H1 (cell line): ENCODE measurements at regions not wholly inside any gene's neighbourhood (a gene's known extent, or its start where the extent isn't known, plus 50 kb on each side); places are given as distances from the start of the nearest gene placed in this dataset.

Experiments used
- CTCF ChIA-PET: fragments of 300-600 bp; sonication (Branson Sonifier 250); formaldehyde crosslinking; loops from one replicate; lab custom pipeline; 2021; ENCODE audit not compliant: partially characterized antibody; lab: Charles Lee
- POLR2A ChIA-PET: fragments of 300-600 bp; sonication (Branson Sonifier 250); formaldehyde crosslinking; loops from one replicate; lab custom pipeline; 2021; ENCODE audit warnings: inconsistent platforms; ENCODE audit not compliant: partially characterized antibody; lab: Charles Lee
- DNase-seq, 2 experiments: peaks; one replicate each; pipeline versions ENCODE4 v3.0.0 to v3.0.0-alpha.2; 2010 to 2022; ENCODE audit warnings: low spot score in 2 of 2, low read depth in 1 of 2, mixed read lengths in 1 of 2
- FAIRE-seq: peaks from 2 replicates; lab custom pipeline; 2011; peaks lifted over from hg19 to GRCh38; lab: Jason Lieb, UNC
- H2AFZ ChIP-seq: 2 replicates; pipeline ENCODE4 v1.8.1; 2012; ENCODE audit warnings: low read length, inconsistent platforms
- H2AK5ac ChIP-seq: 2 replicates; pipeline ENCODE4 v1.6.1; 2013; ENCODE audit warnings: low read depth, low read length
- H2BK120ac ChIP-seq: replicated peaks from 2 replicates; pipeline ENCODE3; 2013; ENCODE audit warnings: low read depth, low read length, inconsistent platforms
- H2BK12ac ChIP-seq: 2 replicates; pipeline ENCODE4 v1.6.1; 2013; ENCODE audit warnings: low read depth, low read length
- H2BK15ac ChIP-seq: 2 replicates; pipeline ENCODE4 v1.6.1; 2013; ENCODE audit warnings: low read length
- H2BK20ac ChIP-seq: 2 replicates; pipeline ENCODE4 v1.6.1; 2013; ENCODE audit warnings: low read length
- H2BK5ac ChIP-seq: 2 replicates; pipeline ENCODE4 v1.6.1; 2013; ENCODE audit warnings: low read depth, low read length
- H3K14ac ChIP-seq: 2 replicates; pipeline ENCODE4 v1.6.1; 2013; ENCODE audit warnings: inconsistent platforms; ENCODE audit not compliant: insufficient read length
- H3K18ac ChIP-seq: 2 replicates; pipeline ENCODE4 v1.6.1; 2013; ENCODE audit warnings: low read length; ENCODE audit errors: extremely low read depth
- H3K23ac ChIP-seq: 2 replicates; pipeline ENCODE4 v1.6.1; 2013; ENCODE audit warnings: inconsistent platforms; ENCODE audit not compliant: insufficient read length
- H3K23me2 ChIP-seq: 2 replicates; pipeline ENCODE4 v1.6.1; 2013; ENCODE audit warnings: low read depth, low read length
- H3K27ac ChIP-seq: 2 replicates; pipeline ENCODE4 v1.6.1; 2011; ENCODE audit warnings: low read depth, low read length, inconsistent platforms
- H3K27me3 ChIP-seq, 4 experiments: replicated peaks in 1 of 4; 1 replicate in 1 of 4; 2 replicates in 3 of 4; pipeline versions ENCODE4 v1.6.1 to v1.8.1; 2011 to 2013; ENCODE audit warnings: low read length in 3 of 4, mild to moderate bottlenecking in 3 of 4, inconsistent platforms in 2 of 4, mixed read lengths in 2 of 4, moderate library complexity in 1 of 4; ENCODE audit not compliant: control insufficient read depth in 3 of 4, insufficient read depth in 3 of 4; ENCODE audit errors: extremely low read depth in 1 of 4
- H3K36me3 ChIP-seq, 4 experiments: 2 replicates each; pipeline versions ENCODE4 v1.6.1 to v1.8.1; 2011 to 2013; ENCODE audit warnings: mild to moderate bottlenecking in 4 of 4, low read length in 3 of 4, moderate library complexity in 2 of 4, control low read depth in 1 of 4, inconsistent platforms in 1 of 4; ENCODE audit not compliant: insufficient read depth in 4 of 4, control insufficient read depth in 2 of 4
- H3K4ac ChIP-seq: replicated peaks from 2 replicates; pipeline ENCODE3; 2013; ENCODE audit warnings: low read length, low read depth, mixed read lengths, inconsistent platforms; ENCODE audit not compliant: insufficient read length
- H3K4me1 ChIP-seq, 4 experiments: replicated peaks in 1 of 4; 1 replicate in 1 of 4; 2 replicates in 3 of 4; pipeline versions ENCODE4 v1.6.1 to v1.8.1; 2011 to 2013; ENCODE audit warnings: low read length in 3 of 4, inconsistent platforms in 2 of 4, mixed read lengths in 1 of 4; ENCODE audit not compliant: insufficient read depth in 4 of 4, control insufficient read depth in 3 of 4
- H3K4me2 ChIP-seq, 2 experiments: 2 replicates each; pipeline versions ENCODE4 v1.6.1 to v1.8.1; 2011 to 2013; ENCODE audit warnings: low read depth in 2 of 2, low read length in 2 of 2, control low read depth in 1 of 2, inconsistent platforms in 1 of 2, mild to moderate bottlenecking in 1 of 2; ENCODE audit not compliant: insufficient read depth in 1 of 2
- H3K4me3 ChIP-seq, 4 experiments: fragments of 200-600, 300-600 bp in 1 of 4; sonication (generic), shearing (Covaris generic), sonication (Bioruptor Twin) in 1 of 4; 2 replicates each; pipeline versions ENCODE4 v1.5.1 to v1.8.1; 2011 to 2016; ENCODE audit warnings: low read length in 4 of 4, low read depth in 3 of 4, control low read depth in 2 of 4, inconsistent platforms in 2 of 4, mild to moderate bottlenecking in 2 of 4, mixed read lengths in 1 of 4, moderate library complexity in 1 of 4; ENCODE audit not compliant: insufficient read depth in 2 of 4; ENCODE audit errors: extremely low read depth in 1 of 4
- H3K56ac ChIP-seq: replicated peaks from 2 replicates; pipeline ENCODE3; 2013; ENCODE audit warnings: low read depth, mild to moderate bottlenecking, mixed read lengths, low read length, inconsistent platforms; ENCODE audit not compliant: insufficient read length
- H3K79me1 ChIP-seq: 2 replicates; pipeline ENCODE4 v1.6.1; 2013; ENCODE audit warnings: low read depth, low read length, control low read depth
- H3K79me2 ChIP-seq, 2 experiments: 2 replicates each; pipeline versions ENCODE4 v1.6.1 to v1.8.1; 2012 to 2013; ENCODE audit warnings: low read length in 2 of 2, mild to moderate bottlenecking in 2 of 2, inconsistent platforms in 1 of 2; ENCODE audit not compliant: insufficient read depth in 2 of 2, control insufficient read depth in 1 of 2
- H3K9ac ChIP-seq, 4 experiments: replicated peaks in 1 of 4; 1 replicate in 1 of 4; 2 replicates in 3 of 4; pipeline versions ENCODE4 v1.6.1 to v1.8.1; 2011 to 2013; ENCODE audit warnings: low read depth in 3 of 4, low read length in 3 of 4, control low read depth in 2 of 4, mild to moderate bottlenecking in 2 of 4, moderate library complexity in 2 of 4, inconsistent platforms in 1 of 4; ENCODE audit errors: extremely low read depth in 1 of 4
- H3K9me3 ChIP-seq, 2 experiments: 2 replicates each; pipeline versions ENCODE4 v1.6.1 to v1.8.1; 2012 to 2013; ENCODE audit warnings: mild to moderate bottlenecking in 2 of 2, moderate library complexity in 2 of 2, control low read depth in 1 of 2, inconsistent platforms in 1 of 2, low read depth in 1 of 2, low read length in 1 of 2, mixed read lengths in 1 of 2; ENCODE audit not compliant: insufficient read depth in 2 of 2
- H4K20me1 ChIP-seq, 2 experiments: replicated peaks in 1 of 2; 2 replicates each; pipeline versions ENCODE3 to v1.8.1; 2011 to 2013; ENCODE audit warnings: inconsistent platforms in 2 of 2, low read length in 2 of 2, mild to moderate bottlenecking in 1 of 2; ENCODE audit not compliant: insufficient read depth in 2 of 2, control insufficient read depth in 1 of 2
- H4K5ac ChIP-seq: 2 replicates; pipeline ENCODE4 v1.6.1; 2013; ENCODE audit warnings: low read length, low read depth, mixed read lengths, inconsistent platforms; ENCODE audit not compliant: insufficient read length
- H4K8ac ChIP-seq: 2 replicates; pipeline ENCODE4 v1.8.0; 2013; ENCODE audit warnings: mild to moderate bottlenecking, moderate library complexity, low read length, inconsistent platforms; ENCODE audit not compliant: insufficient read depth; ENCODE audit errors: extremely low read depth
- H4K91ac ChIP-seq: replicated peaks from 2 replicates; pipeline ENCODE3; 2013; ENCODE audit warnings: low read length, mixed read lengths, inconsistent platforms; ENCODE audit not compliant: insufficient read length
- CTCF ChIP-seq, 3 experiments: IDR thresholded peaks; 1 replicate in 2 of 3; 2 replicates in 1 of 3; pipeline versions ENCODE4 v1.5.1 to v1.6.1; 2011; ENCODE audit warnings: low read length in 3 of 3, mild to moderate bottlenecking in 3 of 3, inconsistent platforms in 2 of 3, low read depth in 1 of 3, moderate library complexity in 1 of 3; ENCODE audit not compliant: insufficient read depth in 1 of 3; ENCODE audit errors: control extremely low read depth in 1 of 3
- MAX ChIP-seq: IDR thresholded peaks from 2 replicates; pipeline ENCODE4 v1.6.1; 2012; ENCODE audit warnings: inconsistent platforms
- RAD21 ChIP-seq, 2 experiments: IDR thresholded peaks in 1 of 2; conservative IDR thresholded peaks in 1 of 2; 2 replicates each; pipeline ENCODE4 v1.6.1; 2011; ENCODE audit warnings: low read depth in 2 of 2, low read length in 2 of 2, improper control_type of control experiment in 1 of 2, inconsistent platforms in 1 of 2, mild to moderate bottlenecking in 1 of 2, moderate library complexity in 1 of 2
- WGBS, 2 experiments: shearing (Covaris generic) in 1 of 2; methylation state at CpG; one replicate each; pipeline versions ENCODE4 v1.1.6 to v1.1.7; 2013 to 2015; ENCODE audit warnings: low lambda C conversion rate in 2 of 2, mixed read lengths in 2 of 2, inconsistent platforms in 1 of 2, low coverage in 1 of 2, missing lambda C conversion rate in 1 of 2; ENCODE audit not compliant: insufficient replicate concordance in 2 of 2, insufficient coverage in 1 of 2, insufficient read length in 1 of 2; ENCODE audit errors: extremely low coverage in 1 of 2, missing lambda C conversion rate in 1 of 2; 5-methylcytosine and 5-hydroxymethylcytosine counted together

GRCh38 chr20:55057779-55058415 lies 582.5 kb downstream of the DOK5 start:
- TF ChIP-seq MAX (no peak), CTCF (IDR thresholded peaks at IDR 0.05; ENCODE audit: control extremely low read depth in 1 of 3, insufficient read depth in 1 of 3, low read depth in 1 of 3, low read length in 3 of 3) (peak; percentile 33 to 54 (median 40)), RAD21 (IDR thresholded peaks at IDR 0.05 in 1 of 2, conservative IDR thresholded peaks at IDR 0.05 in 1 of 2; ENCODE audit: low read depth in 2 of 2, low read length in 2 of 2) (peak; percentile 48 to 63; a peak in 3 of 4 replicates)
- FAIRE-seq = no peak
- WGBS, 2 experiments = 56% methylated on average over 2 of the region's 2 CpGs; no CpG with 5 or more reads in 1 of the 2 experiments

More at GRCh38 chr20:55057779-55058415, 582.5 kb downstream of the DOK5 start:
- Histone ChIP-seq H4K91ac (no peak overlapping the region), H3K27ac (no peak overlapping the region), H3K56ac (no peak overlapping the region), H3K36me3 (no peaks in the 10 kb centered on the region), H3K79me1 (no peaks in the 10 kb centered on the region), H4K8ac (no peak overlapping the region), H3K79me2 (no peaks in the 10 kb centered on the region), H3K4ac (no peak overlapping the region), H4K5ac (no peak overlapping the region), H2BK5ac (no peak overlapping the region), H2BK20ac (no peak overlapping the region), H3K4me1 (no peaks in the 10 kb centered on the region), H2BK120ac (no peak overlapping the region), H4K20me1 (no peaks in the 10 kb centered on the region), H3K27me3 (no peaks in the 10 kb centered on the region), H2BK15ac (no peak overlapping the region), H3K9me3 (no peaks in the 10 kb centered on the region), H3K9ac (no peak overlapping the region), H3K4me2 (no peak overlapping the region), H2BK12ac (no peak overlapping the region), H3K14ac (no peak overlapping the region), H3K23ac (no peak overlapping the region), H3K23me2 (no peaks in the 10 kb centered on the region; the same call in 1 of the 2 replicates), H3K4me3 (no peak overlapping the region), H2AFZ (no peak overlapping the region; the same call in 1 of the 2 replicates), H2AK5ac (no peak overlapping the region), H3K18ac (no peak overlapping the region)
- ChIA-PET POLR2A (no interaction called here), CTCF (interaction anchor here (0.7 to 2.4 kb wide), 12 partner anchors 9 to 575 kb away, joined by 3 to 16 read pairs (median 3); no protein-coding TSS in a partner anchor)
- no peak for DNase-seq
